Activated naive CD4-positive, alpha-beta T cell treated with anti-CD3 and anti-CD28 coated beads, Interleukin-2, amount 50 U/mL, for 72 hours (primary cell): ENCODE measurements at regions not wholly inside any gene's neighbourhood (a gene's known extent, or its start where the extent isn't known, plus 50 kb on each side); places are given as distances from the start of the nearest gene placed in this dataset.
"Not testable (repeated sequence)": the region's sequence is repeated elsewhere in the genome, so short reads cannot be mapped to it uniquely, and the experiment has no call there.

Source experiments
- ATAC-seq, 2 donors: fragments of 150-1000 bp; cut with Tn5 transposase; 2 replicates each; pipeline ENCODE4 v1.10.0; 2021; ENCODE audit warnings: mild to moderate bottlenecking in 2 of 2, moderate library complexity in 2 of 2
- DNase-seq, 2 donors: peaks; one replicate each; pipeline ENCODE4 v3.0.0; 2021 to 2022; ENCODE audit warnings: low spot score in 2 of 2
- H3K27ac Mint-ChIP-seq, 2 donors: one replicate each; pipeline ENCODE4 v1.8.0; 2022; ENCODE audit warnings: mild to moderate bottlenecking in 2 of 2, mixed read lengths in 2 of 2
- H3K36me3 Mint-ChIP-seq, 2 donors: one replicate each; pipeline ENCODE4 v1.8.0; 2022; ENCODE audit warnings: mixed read lengths in 2 of 2
- H3K9me3 Mint-ChIP-seq, 2 donors: one replicate each; pipeline ENCODE4 v1.8.0; 2022; ENCODE audit warnings: mixed read lengths in 2 of 2

DNA sequence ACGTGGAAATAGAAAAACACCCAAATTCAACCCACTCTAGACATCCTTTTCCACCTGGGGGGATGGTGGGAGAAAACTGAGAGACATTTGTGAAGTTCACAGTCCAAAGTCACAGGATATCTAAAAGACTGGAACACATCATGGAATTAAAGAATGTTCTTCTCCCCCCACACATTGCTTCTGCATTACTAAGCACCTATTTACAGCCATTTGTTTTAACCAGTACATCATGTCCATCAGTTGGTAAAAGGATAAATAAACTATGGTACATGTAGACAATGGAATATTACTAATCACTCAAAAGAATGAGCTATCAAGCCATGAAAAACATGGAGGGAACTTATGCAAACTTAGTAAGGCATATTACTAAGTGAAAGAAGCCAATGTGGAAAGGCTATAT, 185.5 kb upstream of the ANXA10 start:
- Mint-ChIP-seq H3K36me3 (no peaks in the 10 kb centered on the region), H3K9me3 (peaks cover 0 to 9% of the 10 kb centered on the region in 2 donors), H3K27ac (no peak overlapping the region)
- ATAC-seq (no peak), DNase-seq (no peak)

DNA sequence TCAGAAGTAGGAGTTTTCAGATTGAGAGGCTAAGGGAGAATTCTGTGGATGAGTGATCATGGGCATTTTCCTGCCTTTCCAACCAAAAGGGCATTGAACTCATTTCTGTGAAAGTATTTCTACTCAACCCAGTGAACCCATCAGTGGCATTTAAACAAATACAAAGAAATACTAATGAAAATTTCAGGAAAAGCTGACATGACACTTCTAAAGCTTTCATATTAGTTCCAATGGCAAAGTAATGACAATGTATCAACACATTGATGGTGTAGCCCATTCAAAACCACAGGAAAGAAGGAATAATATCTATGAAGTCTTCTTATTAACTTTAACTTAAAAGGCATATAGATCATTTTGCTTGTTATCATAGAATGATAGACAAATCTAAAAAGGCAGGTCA, 183.5 kb upstream of the ANXA10 start:
- no peak overlapping the region for H3K27ac Mint-ChIP-seq
- ATAC-seq, result no peak
- peaks cover 0 to 17% of the 10 kb centered on the region in 2 donors for H3K9me3 Mint-ChIP-seq
- H3K36me3 Mint-ChIP-seq, result no peaks in the 10 kb centered on the region
- DNase-seq, result no peak

GRCh38 chr4:167912535-167912934, 179.8 kb upstream of the ANXA10 start:
- not testable (repeated sequence) for H3K36me3 Mint-ChIP-seq, H3K27ac Mint-ChIP-seq, ATAC-seq, DNase-seq
- peaks cover under 1 to 17% of the 10 kb centered on the region in 2 donors for H3K9me3 Mint-ChIP-seq

DNA sequence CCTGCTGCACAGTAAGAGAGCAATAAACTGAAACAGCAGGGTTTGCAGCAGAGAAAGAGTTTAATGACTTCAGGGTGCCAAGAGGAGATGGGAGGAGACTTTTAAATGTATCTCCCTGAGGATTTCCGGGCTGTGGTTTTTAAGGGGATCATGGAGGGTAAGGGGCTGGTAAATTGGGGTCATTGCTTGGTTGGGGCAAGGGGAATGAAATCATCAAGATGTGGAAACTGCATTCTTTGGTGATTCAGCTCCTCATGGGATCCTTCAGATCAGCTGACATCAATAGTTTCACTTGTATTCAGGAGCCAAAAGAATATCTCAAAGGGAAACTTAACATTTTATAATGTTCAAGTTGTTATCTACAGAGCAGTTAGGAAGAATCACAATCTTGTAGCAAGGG, 174.3 kb upstream of the ANXA10 start:
- DNase-seq (no peak), ATAC-seq (no peak)
- Mint-ChIP-seq H3K27ac (no peak overlapping the region), H3K36me3 (peaks cover 0 to 8% of the 10 kb centered on the region in 2 donors), H3K9me3 (peaks cover 11 to 14% of the 10 kb centered on the region in 2 donors)

DNA sequence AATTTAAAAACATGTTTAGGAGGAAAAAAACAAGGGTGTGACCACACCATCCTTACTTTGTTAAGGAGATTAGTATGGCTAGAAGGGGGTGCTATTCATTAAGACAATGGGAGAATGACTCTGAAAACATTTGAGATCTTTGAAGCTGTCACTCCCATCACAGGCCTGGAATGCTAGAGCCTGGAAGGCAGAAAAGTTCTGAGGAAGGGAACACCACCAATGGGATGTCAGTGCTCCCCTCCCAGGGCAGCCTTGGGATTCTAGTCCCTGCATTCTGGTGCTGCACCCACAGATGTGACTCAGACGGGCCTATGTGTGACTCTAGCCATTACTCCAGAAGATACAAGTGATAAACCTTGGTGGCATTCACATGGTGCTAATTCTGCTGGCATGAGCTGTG, 162.2 kb upstream of the ANXA10 start:
- Mint-ChIP-seq H3K27ac (no peak overlapping the region), H3K36me3 (no peaks in the 10 kb centered on the region), H3K9me3 (no peaks in the 10 kb centered on the region)
- DNase-seq (no peak), ATAC-seq (no peak)

GRCh38 chr4:167934216-167934615, 158.1 kb upstream of the ANXA10 start:
- ATAC-seq, result no peak

GRCh38 chr4:167939863-167940616, 152.3 kb upstream of the ANXA10 start:
- H3K27ac Mint-ChIP-seq, result no peak overlapping the region
- no peak for ATAC-seq

More at GRCh38 chr4:167934216-167934615, 158.1 kb upstream of the ANXA10 start:
- Mint-ChIP-seq H3K27ac (no peak overlapping the region), H3K9me3 (no peaks in the 10 kb centered on the region), H3K36me3 (no peaks in the 10 kb centered on the region)
- DNase-seq, result no peak

GRCh38 chr4:167943872-167944505, 148.3 kb upstream of the ANXA10 start:
- Mint-ChIP-seq H3K27ac (no peak overlapping the region), H3K36me3 (no peaks in the 10 kb centered on the region)
- no peak for ATAC-seq

More at GRCh38 chr4:167939863-167940616, 152.3 kb upstream of the ANXA10 start:
- Mint-ChIP-seq H3K9me3 (peaks cover 0 to 3% of the 10 kb centered on the region in 2 donors), H3K36me3 (no peaks in the 10 kb centered on the region)
- DNase-seq, result no peak

GRCh38 chr4:167944721-167945120, 147.6 kb upstream of the ANXA10 start:
- no peaks in the 10 kb centered on the region for H3K36me3 Mint-ChIP-seq
- H3K9me3 Mint-ChIP-seq, result peaks cover 0 to 3% of the 10 kb centered on the region in 2 donors
- ATAC-seq, result no peak
- H3K27ac Mint-ChIP-seq, result no peak overlapping the region
- DNase-seq, result no peak

More at GRCh38 chr4:167943872-167944505, 148.3 kb upstream of the ANXA10 start:
- peaks cover 0 to 6% of the 10 kb centered on the region in 2 donors for H3K9me3 Mint-ChIP-seq
- no peak for DNase-seq

DNA sequence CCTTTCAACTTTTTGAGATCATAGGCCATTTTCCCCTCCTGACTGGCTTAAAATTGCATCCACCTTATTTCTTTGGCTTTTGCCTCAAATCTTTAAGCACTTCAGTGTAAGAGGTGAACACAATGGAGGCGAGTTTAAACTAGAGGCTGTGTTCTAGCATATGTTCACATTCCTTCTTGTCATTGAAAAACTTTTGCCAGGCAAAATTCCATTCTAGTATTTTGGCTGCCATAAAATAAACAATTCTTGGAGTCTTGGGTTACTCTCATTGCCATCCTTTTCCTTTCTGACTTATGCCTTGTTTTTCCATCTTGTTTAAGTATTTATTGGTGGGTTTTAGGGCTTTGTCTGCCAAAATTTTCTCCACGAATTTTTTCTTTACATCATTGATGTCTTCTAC, 137.3 kb upstream of the ANXA10 start:
- peaks cover 0 to 18% of the 10 kb centered on the region in 2 donors for H3K36me3 Mint-ChIP-seq
- no peak overlapping the region for H3K27ac Mint-ChIP-seq
- peaks cover 35 to 39% of the 10 kb centered on the region in 2 donors for H3K9me3 Mint-ChIP-seq
- ATAC-seq (no peak), DNase-seq (no peak)

DNA sequence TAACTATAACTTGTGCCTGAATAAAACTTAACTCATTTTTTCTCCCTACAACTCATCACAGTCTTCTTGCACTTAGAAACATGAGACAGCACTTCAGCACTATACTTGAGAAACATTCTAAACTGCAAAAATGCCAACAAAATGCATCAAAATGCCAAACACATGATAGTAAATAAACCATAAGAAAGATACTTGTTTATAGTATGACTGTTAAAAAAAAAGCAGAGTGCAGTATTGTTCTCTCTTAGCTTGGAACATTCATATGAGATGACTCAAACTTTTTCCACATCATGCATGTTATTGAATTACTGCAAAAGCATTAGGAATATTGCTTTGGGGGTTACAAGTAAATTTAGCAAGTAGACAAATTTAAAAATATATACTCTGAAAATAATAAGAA, 135.7 kb upstream of the ANXA10 start:
- no peak for DNase-seq
- no peak overlapping the region for H3K27ac Mint-ChIP-seq
- ATAC-seq, result no peak
- H3K36me3 Mint-ChIP-seq, result peaks cover 0 to 18% of the 10 kb centered on the region in 2 donors
- H3K9me3 Mint-ChIP-seq, result peaks cover 28 to 32% of the 10 kb centered on the region in 2 donors

GRCh38 chr4:167964766-167965373, 127.5 kb upstream of the ANXA10 start:
- ATAC-seq (no peak), DNase-seq (no peak)
- no peaks in the 10 kb centered on the region for H3K36me3 Mint-ChIP-seq
- H3K27ac Mint-ChIP-seq, result no peak overlapping the region
- H3K9me3 Mint-ChIP-seq, result peaks cover 0 to 7% of the 10 kb centered on the region in 2 donors

- H3K27ac Mint-ChIP-seq, result no peak overlapping the region
- peaks cover 0 to 14% of the 10 kb centered on the region in 2 donors for H3K9me3 Mint-ChIP-seq
- no peak for DNase-seq
- no peak for ATAC-seq
- no peaks in the 10 kb centered on the region for H3K36me3 Mint-ChIP-seq
These were observed 126.2 kb upstream of the ANXA10 start for GRCh38 chr4:167966143-167966542.

DNA sequence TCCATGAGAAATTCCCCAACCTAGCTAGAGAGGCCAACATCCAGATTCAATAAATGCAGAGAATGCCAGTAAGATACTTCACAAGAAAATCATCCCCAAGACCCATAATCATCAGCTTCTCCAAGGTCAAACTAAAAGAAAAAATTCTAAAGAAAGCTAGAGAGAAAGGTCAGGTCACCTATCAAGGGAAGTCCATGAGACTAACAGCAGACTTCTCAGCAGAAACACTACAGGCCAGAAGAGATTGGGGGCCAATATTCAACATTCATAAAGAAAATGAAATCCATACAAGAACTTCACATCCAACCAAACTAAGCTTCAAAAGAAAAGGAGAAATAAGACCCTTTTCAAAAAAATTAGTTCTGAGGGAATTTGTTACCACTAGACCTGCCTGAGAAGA, 118.8 kb upstream of the ANXA10 start:
- Mint-ChIP-seq H3K9me3 (peaks cover 23 to 47% of the 10 kb centered on the region in 2 donors), H3K27ac (no peak overlapping the region), H3K36me3 (peaks cover 0 to 9% of the 10 kb centered on the region in 2 donors)
- DNase-seq (no peak), ATAC-seq (no peak)

- H3K9me3 Mint-ChIP-seq, result peaks cover 11 to 12% of the 10 kb centered on the region in 2 donors
- no peaks in the 10 kb centered on the region for H3K36me3 Mint-ChIP-seq
- DNase-seq (no peak), ATAC-seq (no peak)
- H3K27ac Mint-ChIP-seq, result no peak overlapping the region
These were observed 106.8 kb upstream of the ANXA10 start for GRCh38 chr4:167985565-167985964.

DNA sequence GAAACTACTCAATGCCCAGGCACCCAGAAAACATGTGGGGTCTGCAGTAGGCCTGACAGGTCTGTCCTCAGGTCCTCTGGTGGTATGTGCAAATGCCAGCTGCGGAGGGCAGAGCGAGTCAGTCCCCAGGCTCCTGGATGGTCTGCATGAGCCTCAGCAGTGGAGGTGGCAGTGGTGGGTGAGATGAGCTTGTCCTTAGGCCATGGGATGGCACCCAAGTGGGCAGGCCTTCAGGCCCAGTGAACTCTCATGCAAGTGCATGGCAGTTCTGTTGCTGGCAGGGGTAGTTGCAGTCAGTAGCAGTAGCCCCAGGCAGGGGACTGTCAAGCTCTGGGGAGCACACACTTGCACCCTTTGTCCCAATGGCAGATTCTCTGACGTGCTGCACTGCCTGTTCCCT, 106.3 kb upstream of the ANXA10 start:
- DNase-seq (no peak), ATAC-seq (no peak)
- Mint-ChIP-seq H3K9me3 (peaks cover 11 to 12% of the 10 kb centered on the region in 2 donors), H3K36me3 (no peaks in the 10 kb centered on the region), H3K27ac (no peak overlapping the region)

DNA sequence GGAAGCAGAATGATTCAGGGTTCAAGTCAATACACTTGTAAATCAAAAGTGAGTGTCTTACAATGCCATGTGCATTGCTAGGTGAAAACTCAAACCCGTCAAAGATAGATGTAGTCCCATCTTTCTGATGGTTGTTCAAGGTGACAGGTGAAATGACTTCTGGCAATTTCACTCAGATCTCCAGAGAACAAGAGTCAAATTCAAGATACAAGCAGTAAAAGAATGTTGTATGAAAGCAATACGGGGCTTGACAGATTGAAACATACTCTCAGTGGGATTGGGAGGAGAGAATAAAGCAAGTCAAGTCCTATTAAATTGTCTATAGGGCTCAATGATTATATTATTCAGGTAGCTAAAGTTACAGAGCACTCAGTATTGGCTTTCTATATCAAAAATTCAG, 105.1 kb upstream of the ANXA10 start:
- no peak for DNase-seq
- Mint-ChIP-seq H3K36me3 (no peaks in the 10 kb centered on the region), H3K9me3 (peaks cover 4 to 12% of the 10 kb centered on the region in 2 donors), H3K27ac (no peak overlapping the region)
- ATAC-seq, result no peak
